Esophagus mucosa (tissue), 1 donor: ENCODE measurements at regions not wholly inside any gene's neighbourhood (a gene's known extent, or its start where the extent isn't known, plus 50 kb on each side); places are given as distances from the start of the nearest gene placed in this dataset.

Experiments
- ATAC-seq: fragments of 200-7000 bp; cut with Tn5 transposase; one replicate; pipeline ENCODE4 v1.9.1; 2020
- donor health status: DM: yes; HTN: yes; CAD: no.

DNA sequence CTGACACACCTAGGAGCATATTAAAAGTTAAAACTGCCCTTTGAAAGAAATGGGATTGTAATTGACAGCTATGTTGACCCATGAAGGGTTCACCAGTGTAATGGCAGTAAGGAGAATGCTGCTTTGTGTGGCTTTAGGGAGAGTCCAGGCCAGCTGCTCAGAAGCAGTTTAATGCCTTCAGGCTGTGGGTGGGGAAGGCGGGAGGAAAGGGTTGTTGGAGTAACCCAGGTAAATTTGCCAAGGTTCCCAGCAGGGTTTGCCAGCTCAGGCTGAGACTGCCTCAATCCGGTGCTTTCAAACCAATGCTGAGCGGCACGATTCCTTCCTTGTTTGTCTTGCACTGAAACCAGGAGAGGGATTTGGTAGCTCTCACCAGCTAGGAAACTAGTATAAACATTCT, 637.2 kb downstream of the INHBA start:
- ATAC-seq, result peak; percentile 95

DNA sequence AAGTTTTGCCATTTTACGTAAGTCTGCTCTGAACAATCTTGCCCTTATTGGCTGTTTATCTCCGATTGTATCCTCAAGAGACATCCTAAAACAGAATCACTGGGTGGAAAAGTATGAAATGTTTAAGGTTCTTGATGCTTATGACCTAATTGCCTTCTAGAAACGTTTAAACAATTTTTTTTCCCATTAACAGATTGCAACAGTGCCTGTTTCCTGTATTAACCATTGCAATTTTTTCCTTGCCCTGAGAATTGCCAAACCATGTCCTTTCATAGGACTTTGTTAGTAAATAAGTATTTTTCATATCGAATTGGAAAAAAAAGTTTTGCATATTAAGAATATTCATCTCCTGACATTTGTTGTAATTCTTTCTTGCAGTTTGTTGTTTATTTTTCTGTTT, 639.8 kb downstream of the INHBA start:
- ATAC-seq, result no peak

DNA sequence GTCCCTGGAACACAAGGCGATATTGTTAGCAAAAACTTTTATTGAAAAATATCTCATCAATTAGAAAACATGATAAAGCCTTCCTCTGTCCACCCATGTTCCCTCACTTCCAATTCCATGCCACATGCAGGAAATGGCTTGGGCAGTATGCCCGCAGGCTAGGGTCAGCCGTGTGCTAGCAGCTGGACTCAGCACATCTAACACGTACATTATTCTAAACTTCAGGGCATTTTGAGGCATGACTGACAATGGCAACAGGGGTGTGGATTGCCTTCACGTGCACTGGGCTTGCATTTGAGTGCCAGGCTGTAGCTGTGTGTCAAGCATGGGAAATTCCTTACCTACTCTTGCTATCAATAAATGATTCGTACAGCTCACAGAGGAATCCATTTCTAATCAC, 642.1 kb downstream of the INHBA start:
- no peak for ATAC-seq

DNA sequence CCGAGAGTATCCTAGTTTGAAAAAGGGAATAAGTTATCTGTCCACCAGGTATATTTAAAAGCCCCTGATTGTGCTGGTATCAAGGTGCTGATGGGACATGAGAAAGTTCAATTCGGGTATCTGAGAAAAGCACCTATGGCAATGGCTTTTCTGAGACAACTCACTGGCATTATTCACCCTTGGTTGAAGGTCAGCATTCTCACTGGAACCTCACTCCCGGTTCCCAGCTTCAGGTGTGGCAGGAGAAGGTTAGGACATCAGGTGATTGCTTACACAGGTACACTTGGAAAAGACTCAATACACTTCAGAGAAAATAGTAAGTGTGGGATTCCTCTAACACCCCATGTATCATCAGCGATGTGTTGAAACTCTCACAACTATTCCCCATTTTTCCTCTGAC, 643.1 kb downstream of the INHBA start:
- no peak for ATAC-seq

DNA sequence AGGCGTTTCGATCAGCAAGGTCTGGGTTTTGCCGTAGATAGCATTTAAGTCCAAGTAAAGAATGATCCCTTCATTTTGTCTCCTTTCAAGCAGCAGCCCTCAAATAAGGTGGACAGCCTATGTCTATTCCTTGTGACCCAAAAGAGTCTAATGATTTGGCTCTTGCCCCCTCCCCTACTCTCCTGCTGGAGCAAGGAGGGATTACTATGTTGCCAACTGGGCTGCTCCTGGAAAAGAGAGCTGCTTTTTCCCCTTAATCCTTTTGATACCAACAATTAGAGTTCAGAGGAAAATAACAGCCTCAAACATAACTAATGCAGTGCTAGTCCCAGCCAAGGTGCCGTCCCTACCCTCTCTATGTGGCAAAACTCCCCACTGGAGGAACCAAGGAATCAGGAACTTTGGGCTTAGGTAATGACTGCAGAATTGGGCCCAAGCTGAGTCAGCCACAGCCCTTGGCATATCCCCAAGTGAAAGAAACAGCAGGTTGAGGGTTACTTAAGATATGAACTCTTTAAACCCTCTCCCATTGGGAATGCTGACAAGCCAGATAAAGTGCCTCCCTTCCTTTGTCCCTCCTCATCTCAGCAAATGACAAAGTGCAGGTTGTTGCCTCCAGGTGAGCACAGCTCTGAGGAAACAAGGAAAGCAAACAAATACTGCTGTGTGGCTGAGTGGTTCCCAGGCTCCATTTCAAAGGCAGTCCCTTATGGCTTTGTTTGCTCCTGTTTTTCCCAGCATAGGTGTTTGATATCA, 643.7 kb downstream of the INHBA start:
- peak; percentile 62 for ATAC-seq

DNA sequence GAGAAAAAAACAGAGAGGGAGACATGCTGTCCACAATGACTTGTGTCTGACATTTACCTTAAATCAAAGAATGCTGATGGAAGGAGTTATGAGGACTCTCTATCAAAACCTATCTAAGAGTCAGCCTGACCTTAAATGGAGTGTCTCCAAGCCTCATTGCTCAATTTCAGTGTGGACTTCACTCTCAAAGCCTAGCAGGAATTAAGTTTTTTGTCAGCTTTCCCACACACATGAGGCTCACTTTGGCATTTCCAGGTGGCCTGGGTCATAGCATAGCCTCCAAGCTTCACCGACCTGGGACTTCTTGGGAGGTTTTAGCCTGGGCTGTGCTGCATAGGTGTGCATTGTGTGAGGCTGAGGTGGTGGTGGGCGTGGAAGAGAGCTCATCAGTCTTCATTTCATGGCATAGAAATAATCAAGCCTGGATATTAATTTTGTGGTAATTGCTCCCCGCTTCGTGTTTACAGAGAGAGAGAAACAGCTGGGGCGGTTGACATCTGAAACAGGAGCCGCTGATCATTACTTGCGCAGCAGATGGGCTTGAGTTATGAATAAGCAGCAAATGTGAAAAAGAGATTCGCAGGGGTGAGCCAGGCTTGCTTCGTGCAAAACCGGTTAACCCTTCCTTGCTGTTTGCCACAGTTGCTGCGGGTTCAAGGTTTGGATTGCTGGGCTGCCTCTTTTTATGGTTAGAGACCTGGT, 647.8 kb downstream of the INHBA start:
- ATAC-seq, result no peak

DNA sequence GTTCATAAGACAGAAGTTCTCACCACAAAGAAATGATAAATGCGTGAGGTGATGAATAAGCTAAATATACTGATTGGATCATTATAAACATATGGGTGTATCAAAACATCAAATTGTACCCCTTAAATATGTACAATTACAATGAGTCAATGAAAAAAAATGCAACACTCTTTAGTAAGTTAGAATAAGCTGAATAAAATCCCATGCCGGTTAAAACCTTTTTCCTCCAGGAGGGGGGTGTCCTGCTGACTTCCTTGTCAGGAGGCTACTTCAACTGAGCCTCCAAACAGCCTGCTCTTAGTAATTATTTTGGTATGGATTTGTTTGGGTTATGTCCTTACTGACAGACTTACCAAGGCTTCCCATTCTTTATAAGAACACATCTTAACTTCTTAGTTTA, 649.1 kb downstream of the INHBA start:
- ATAC-seq, result no peak

DNA sequence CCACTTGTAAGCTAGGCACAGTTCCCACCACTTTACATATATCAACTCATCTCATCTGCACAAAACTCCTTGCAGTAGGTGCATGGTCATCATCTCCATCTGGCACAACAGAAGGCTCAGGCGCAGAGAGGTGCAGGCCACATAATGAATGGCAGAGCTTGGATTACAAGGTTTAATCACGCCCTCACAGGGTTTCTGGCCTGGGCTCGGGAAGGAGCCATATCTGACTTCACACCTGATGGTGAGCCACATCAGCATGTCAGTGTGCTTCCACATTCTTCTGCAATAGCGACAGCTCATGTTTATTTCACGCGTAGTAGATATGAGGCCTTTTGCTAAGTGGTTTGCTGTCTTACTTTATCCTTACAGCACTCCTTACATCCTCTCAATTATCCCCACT, 650.2 kb downstream of the INHBA start:
- no peak for ATAC-seq

DNA sequence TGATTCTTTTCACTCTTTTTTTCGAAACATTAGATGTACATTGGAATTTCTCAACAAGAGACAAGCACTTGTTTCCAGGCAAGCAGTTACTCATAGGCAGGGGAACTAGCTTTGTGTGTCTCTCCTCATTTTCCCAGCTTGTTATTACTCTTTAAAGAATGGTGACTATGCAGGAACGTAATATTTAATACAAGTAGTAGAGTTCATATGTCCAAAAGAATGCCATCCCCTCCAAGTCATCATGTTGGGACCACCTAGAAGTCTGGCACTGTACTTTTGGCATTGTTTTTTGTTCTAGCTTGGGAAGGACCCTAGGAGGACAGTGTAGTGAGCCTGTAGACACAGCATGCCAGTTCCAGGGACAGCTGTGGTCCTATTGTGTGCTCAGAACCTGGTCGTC, 650.7 kb downstream of the INHBA start:
- ATAC-seq, result no peak

DNA sequence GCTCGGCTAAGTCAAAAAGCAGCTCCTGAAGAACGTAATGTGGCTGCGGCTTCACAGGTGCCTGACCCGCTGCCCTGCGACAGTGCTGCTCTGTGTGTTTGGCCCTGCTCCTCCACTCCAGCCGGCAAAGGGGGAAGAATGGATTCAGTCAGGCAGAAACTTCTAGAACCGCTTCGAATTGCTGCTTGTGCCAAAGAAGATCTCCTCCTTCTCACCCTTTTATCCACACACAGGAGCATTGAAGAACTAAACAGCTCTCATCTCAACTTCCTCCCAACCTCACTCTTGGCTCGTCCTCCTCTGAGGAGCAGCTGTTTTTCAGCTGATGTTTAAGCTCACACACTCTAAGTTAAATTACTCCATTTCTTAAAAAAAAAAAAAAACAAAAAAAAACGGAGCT, 651.4 kb downstream of the INHBA start:
- ATAC-seq, result no peak

DNA sequence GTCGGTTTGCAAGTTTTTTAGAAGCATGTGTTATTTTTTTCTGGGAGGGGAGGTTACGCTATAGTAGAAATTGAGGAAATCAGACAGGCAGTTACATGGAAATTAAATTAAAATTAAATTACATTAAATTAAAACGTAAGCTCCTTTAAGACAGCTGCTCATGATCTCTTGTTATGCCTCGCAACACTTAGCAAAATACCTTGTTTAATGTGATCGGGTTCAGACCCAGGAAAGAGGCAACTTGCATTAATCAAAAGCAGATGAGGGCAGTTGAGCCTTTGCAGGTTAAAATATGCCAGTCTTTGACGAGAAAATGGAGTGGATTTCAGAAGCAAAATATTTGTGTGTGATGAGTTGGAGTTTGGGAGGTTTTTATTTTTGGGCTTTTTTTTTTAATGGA, 651.8 kb downstream of the INHBA start:
- no peak for ATAC-seq

DNA sequence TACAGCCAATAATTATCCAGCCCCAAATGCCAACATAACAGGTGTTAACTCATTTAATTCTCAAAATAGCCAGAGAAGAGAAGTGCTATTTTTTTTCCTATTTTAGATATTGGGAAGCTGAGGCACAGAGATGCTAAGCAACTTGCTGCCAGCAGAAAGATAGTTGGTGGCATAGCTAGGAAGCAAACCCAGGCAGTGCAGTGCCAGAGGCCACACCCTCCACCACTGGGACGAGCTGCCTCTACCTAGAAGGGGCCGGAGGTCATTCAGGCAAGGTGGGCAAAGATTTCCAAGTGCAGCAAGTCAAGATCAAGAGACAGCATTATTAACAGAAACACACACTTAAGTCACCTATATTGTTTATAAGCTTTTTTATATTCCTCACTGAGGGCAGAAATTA, 654.1 kb downstream of the INHBA start:
- ATAC-seq, result no peak

DNA sequence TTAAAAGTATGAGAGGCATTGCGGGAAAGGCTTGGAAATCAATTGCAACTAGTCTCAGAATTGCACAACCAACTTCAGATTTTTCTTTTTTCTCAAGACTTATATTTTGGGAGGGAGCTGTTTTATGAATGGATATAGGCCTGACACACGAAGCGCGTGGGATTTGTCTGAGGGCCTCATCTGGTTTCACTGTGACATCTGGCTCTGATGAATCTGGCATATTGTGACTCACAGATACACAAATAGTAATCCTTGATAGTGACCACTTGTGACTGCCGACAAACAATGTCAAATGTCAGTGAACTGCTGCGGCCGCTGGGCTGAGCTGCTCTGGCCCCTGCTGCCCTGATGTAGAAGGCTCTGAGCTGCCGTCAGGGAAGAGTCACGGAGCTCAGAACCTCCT, 655.1 kb downstream of the INHBA start:
- ATAC-seq, result no peak

DNA sequence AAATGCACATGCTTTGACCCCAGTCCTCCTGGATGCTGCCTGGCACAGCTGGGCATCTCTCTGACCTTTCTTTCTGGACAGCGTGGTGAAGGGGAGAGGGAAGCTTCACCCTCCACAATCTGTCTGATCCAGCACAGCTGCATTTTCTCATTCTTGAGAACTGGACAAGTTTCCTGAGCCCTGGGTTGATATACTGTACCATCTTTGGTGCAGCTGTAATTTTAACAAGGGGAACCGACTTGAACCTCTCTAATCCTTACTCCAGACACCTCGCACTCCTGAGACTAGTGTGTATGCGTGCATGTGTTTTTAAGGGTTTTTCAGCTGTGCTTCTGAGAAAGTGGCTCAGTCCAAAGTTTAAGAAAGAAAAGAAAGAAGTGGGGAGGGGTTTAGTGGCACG, 655.7 kb downstream of the INHBA start:
- ATAC-seq, result no peak

DNA sequence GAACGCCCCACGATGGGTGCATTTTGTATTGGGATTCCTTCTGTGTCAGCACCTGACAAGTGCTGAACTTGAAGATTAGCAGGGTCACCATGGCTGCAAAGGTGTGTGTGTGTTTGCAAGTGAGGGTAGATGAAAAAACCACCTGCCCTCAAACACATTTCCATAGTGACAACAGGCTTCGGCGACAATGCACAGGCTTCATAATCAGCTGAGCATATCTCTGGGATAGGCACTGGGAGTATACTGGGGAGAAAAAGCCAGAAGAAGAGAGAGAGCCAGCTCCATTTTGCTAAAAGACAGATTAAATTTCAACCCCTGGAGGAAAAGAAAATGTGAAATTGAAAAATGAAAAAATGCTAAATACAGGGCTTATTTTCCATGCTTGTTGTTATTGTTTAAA, 656.1 kb downstream of the INHBA start:
- no peak for ATAC-seq

DNA sequence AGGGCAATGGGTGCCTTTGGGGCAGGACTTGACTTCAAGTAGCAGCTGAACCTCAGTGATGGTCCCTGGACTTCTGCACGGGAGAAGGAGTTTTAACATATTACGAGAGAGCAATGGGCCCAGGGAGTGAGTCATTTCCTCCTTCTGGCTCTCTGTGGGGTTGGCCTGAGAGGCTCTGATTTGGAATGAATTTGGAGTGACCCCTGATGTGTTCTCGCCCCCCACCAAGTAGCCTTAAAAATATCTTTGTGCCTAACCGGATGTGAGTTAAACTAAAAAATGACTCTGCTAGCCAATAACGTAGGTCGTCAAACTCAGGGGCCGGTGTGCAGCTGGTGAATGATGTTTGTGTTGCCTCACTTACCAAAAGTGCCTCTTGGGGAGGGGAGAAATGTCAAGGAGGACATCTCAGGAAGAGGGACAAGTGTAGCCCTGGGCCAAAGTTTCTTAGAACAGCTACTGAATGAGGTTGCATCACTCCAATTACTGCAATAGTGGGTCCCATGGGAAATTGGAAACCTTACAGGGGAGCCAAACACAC, 656.6 kb downstream of the INHBA start:
- no peak for ATAC-seq

DNA sequence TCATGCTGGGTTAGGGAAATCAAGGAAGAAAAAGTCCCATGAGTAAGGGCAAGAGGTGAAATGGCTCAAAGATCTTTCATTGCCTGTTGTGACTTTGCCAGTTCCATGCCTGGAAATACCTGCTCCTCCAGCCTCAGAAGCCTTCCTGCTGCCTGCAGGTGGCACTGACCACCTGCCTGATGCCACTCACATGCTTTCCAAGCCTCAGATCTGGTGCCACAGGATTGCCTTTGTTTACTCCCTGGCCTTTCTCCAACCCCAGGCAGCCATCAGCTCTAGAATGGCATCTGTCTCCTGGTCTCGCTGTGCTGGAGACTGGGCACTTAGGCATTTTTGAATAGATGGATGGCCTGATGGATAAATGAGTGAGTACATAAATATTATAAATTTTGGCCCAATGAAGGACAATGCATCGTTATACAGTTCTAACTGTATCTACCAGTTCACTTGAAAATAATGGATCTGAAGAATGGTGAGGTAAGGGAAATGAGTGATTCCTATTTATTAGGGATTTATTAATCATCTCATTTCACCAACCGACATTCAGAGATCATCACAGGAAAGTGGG, 657.2 kb downstream of the INHBA start:
- peak; percentile 93 for ATAC-seq

DNA sequence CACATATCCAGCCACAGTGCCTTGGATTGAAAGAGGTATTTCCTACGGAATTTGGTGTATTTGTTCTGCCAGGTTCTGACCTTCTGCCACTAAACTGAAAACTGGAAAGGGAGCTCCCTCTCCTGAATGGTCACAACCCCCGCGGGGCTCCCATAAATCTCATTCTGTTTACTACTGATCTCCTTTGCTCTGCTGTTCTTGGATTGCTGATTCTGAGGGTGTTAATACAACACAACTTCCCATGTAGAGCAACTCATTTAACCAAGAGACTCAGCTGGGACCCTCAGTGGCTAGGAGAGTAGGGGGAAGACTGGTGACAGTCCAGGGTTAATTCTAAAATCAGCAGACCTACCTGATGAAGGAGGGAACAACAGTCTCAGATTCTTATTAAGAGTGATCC, 662.9 kb downstream of the INHBA start:
- no peak for ATAC-seq

DNA sequence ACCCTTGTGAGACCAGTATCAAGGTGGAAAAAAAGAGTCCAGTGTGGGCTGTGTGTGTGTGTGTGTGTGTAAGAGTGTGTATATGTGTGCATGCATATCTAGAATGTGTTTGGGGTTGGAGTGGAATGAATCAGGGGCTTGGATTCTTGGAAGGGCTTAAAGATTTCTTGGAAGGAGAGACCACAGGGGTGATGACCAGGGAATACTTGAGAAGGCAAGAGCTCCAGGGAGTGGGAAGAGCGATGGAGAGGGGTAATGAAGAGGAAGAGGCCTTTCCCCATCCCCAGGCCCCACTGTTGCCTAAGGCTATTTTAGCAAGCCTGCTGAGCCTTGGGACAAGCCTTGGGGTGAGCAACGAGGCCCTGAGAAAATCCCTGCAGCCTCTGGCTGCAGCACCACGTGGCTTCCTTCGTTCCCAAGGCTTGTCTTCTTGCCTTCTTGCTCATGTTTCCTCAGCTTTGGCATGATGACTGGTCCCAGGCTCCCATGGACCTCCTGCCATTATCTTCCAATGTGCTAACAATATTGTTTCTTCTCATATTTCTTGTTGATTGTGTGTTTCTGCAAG, 663.4 kb downstream of the INHBA start:
- ATAC-seq, result no peak

DNA sequence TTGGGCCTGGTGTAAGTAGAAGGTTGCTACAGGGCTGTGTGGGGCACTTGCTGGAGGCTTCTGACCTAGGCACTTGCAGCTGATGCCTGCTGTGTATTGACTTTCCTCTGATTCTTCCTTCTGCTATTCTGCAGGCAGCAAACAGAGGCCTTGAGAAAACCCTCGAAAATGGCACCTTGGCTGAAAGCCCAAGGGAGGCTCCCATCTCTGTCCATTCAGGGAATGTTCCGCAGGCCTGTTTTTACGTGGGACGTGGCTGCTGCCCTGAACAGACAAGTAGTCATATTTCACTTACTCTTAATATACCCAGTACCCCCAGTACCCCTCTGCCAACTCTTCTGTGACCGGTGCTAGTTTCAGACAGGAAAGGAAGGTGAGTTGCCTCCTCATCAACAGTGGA, 664.7 kb downstream of the INHBA start:
- ATAC-seq, result no peak

DNA sequence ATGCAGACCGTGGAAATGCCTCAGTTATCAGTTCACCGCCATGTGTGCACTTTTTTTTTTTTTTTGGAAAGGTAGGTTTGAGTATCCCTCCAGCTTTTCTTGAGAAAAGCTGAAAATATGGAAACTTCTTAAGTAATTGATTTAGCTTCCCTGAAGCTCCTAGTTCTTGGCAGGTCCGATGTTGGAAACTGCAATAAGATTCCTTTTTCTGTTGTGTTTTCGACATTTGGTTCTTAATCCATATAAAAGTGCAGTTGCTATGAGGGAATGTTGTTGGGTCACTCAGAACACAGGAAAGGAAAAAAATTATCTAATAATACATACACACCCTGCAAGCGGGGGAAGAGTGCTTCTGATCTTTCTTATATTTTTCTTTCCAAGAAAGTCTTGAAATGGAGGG, 665.2 kb downstream of the INHBA start:
- ATAC-seq, result no peak

DNA sequence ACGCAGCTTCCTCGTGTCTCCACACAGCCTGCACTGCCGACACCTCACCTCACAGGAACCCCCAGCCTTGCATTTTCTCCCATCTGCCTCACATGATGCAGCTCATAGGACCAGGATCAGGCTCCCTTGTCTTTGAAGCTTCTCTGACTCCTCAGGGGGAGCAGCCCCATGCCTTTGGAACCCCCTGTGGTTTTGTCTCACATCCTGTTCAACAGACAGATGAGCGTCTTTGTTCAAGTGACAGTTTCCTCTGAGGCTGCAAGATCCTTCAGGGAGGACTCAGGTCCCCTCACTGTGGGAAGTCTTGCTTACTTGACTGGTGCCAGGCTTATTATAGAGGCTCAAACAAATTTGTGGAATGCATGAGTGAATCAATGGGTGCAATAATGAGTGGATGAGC, 667.1 kb downstream of the INHBA start:
- no peak for ATAC-seq

DNA sequence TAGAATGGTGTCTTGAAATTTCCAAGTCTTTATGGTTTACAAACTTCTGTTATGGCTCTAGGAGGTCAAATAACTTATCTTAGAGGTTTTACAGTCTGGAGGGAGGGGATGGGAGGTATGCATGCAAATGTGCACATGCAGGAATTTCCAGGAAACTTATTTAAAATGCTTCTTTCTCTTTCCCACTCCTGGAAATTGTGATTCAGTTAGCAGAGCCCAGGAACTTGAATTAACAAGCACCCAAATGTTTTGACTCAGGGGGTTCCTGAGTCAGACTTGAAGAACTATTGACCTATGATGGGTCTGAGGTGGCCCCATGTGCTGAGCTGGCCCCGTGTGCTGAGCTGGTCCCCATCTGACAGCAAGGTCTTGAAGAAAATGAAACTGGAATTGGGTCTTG, 669.4 kb downstream of the INHBA start:
- ATAC-seq, result no peak

DNA sequence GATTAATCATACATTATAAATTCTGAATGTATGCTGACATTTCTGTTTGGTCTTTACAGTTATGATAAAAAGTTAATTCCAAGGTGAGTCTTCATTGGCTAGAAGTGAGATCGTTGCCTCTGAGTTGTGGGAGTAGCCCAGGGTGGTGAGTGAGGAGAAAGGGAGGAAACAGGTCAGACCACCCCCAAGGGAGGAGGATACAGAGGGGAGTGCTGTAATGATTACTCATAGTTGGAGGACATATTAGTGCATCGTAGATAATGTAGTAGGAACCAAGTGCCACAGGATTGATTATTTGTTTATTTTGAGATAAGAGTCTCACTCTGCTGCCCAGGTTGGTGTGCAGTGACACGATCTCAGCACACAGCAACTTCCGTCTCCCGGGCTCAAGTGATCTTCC, 672.2 kb downstream of the INHBA start:
- no peak for ATAC-seq
